ENCODE measurements at regions not wholly inside any gene's neighbourhood (a gene's known extent, or its start where the extent isn't known, plus 50 kb on each side); places are given as distances from the start of the nearest gene placed in this dataset.
"Not testable (repeated sequence)": the region's sequence is repeated elsewhere in the genome, so short reads cannot be mapped to it uniquely, and the experiment has no call there.

- in situ Hi-C loops (cut with HindIII; ENCODE audit: low sequenced_read_pairs): no loop called here
Measured at GRCh38 chr3:127420829-127421228, 133.0 kb upstream of the PRR20G start.

GRCh38 chr3:127419641-127420553 is 132.1 kb upstream of the PRR20G start:
- in situ Hi-C loops (cut with HindIII; ENCODE audit: low sequenced_read_pairs): no loop called here

GRCh38 chr3:127419182-127419581 is 131.3 kb upstream of the PRR20G start:
- in situ Hi-C loops (cut with HindIII; ENCODE audit: low sequenced_read_pairs): no loop called here

- in situ Hi-C loops (cut with HindIII; ENCODE audit: low sequenced_read_pairs): no loop called here
Measured at GRCh38 chr3:127418560-127419147, 130.8 kb upstream of the PRR20G start.

- in situ Hi-C loops (cut with HindIII; ENCODE audit: low sequenced_read_pairs): no loop called here
Measured at GRCh38 chr3:127417709-127418559, 130.1 kb upstream of the PRR20G start.

GRCh38 chr3:127413871-127414270 is 126.0 kb upstream of the PRR20G start:
- in situ Hi-C loops (cut with HindIII; ENCODE audit: low sequenced_read_pairs): no loop called here

- in situ Hi-C loops (cut with HindIII; ENCODE audit: low sequenced_read_pairs): no loop called here
Measured at GRCh38 chr3:127413318-127413673, 125.5 kb upstream of the PRR20G start.

GRCh38 chr3:127412578-127413317 is 124.9 kb upstream of the PRR20G start:
- in situ Hi-C loops (cut with HindIII; ENCODE audit: low sequenced_read_pairs): no loop called here

- in situ Hi-C loops (cut with HindIII; ENCODE audit: low sequenced_read_pairs): not testable (repeated sequence)
Measured at GRCh38 chr3:127411875-127412274, 124.0 kb upstream of the PRR20G start.

- in situ Hi-C loops (cut with HindIII; ENCODE audit: low sequenced_read_pairs): no loop called here
Measured at GRCh38 chr3:127411083-127411727, 123.4 kb upstream of the PRR20G start.

GRCh38 chr3:127410678-127411077 is 122.8 kb upstream of the PRR20G start:
- in situ Hi-C loops (cut with HindIII; ENCODE audit: low sequenced_read_pairs): no loop called here

- in situ Hi-C loops (cut with HindIII; ENCODE audit: low sequenced_read_pairs): no loop called here
Measured at GRCh38 chr3:127410137-127410488, 122.3 kb upstream of the PRR20G start.

GRCh38 chr3:127409421-127410136 is 121.7 kb upstream of the PRR20G start:
- in situ Hi-C loops (cut with HindIII; ENCODE audit: low sequenced_read_pairs): no loop called here

GRCh38 chr3:127408684-127409420 is 121.0 kb upstream of the PRR20G start:
- in situ Hi-C loops (cut with HindIII; ENCODE audit: low sequenced_read_pairs): no loop called here

GRCh38 chr3:127408022-127408683 is 120.3 kb upstream of the PRR20G start:
- in situ Hi-C loops (cut with HindIII; ENCODE audit: low sequenced_read_pairs): no loop called here

GRCh38 chr3:127407026-127407939 is 119.4 kb upstream of the PRR20G start:
- in situ Hi-C loops (cut with HindIII; ENCODE audit: low sequenced_read_pairs): no loop called here

GRCh38 chr3:127406309-127407025 is 118.6 kb upstream of the PRR20G start:
- in situ Hi-C loops (cut with HindIII; ENCODE audit: low sequenced_read_pairs): no loop called here

Data from DLD1 (cell line).